Spleen (tissue), 7 donors: ENCODE measurements at regions not wholly inside any gene's neighbourhood (a gene's known extent, or its start where the extent isn't known, plus 50 kb on each side); places are given as distances from the start of the nearest gene placed in this dataset.

Experiments used
- POLR2A ChIP-seq, 3 donors: fragments of 450-650 bp; IDR thresholded peaks; one replicate each; pipeline ENCODE4 v1.5.1; 2017; ENCODE audit warnings: antibody characterized with exemption in 3 of 3, mild to moderate bottlenecking in 1 of 3
- POLR2AphosphoS5 ChIP-seq, 3 donors: sonication (generic); formaldehyde crosslinking; IDR thresholded peaks; one replicate each; pipeline ENCODE4 v1.5.1; 2017; ENCODE audit warnings: antibody characterized with exemption in 3 of 3
- TF ChIP-seq, protein P1 (sequence below), 11 experiments: fragments of 200-600 bp in 7 of 11; fragments of 450-650 bp in 4 of 11; sonication (generic) in 4 of 11; IDR thresholded peaks in 8 of 11; conservative IDR thresholded peaks in 3 of 11; 1 replicate in 7 of 11; 2 replicates in 4 of 11; pipeline versions ENCODE4 v1.4.0 to v1.8.0; 2016 to 2021; ENCODE audit warnings: antibody characterized with exemption in 11 of 11, inconsistent platforms in 4 of 11, mild to moderate bottlenecking in 1 of 11
- donor health status: DM: no; HTN: no; CAD: no; lungs with moderate emphysema.
- donor health status: DM: no; HTN: no; CAD: no.
- donor health status: DM: no; HTN: no; CAD: no.

DNA sequence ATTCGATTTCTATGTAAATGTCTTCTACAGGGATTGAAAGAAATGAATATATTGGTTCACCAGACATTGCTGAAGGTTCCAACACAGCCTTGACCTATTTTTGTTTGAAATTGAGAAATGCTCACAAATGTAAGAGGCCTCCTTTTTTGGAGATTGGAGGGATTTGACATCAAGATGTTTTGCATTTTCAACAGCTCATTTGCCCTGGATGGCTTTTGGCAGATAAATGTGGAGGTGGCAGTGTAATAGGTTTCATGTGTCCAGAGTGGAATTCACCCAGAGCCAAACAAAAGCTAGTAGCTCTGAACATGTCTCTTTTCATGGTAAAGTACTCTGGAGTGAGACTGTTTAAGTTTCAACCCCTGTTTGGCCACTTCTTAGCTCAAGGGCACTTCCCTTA, 77.3 kb downstream of the PALM2AKAP2 start:
- TF ChIP-seq, protein P1, sequence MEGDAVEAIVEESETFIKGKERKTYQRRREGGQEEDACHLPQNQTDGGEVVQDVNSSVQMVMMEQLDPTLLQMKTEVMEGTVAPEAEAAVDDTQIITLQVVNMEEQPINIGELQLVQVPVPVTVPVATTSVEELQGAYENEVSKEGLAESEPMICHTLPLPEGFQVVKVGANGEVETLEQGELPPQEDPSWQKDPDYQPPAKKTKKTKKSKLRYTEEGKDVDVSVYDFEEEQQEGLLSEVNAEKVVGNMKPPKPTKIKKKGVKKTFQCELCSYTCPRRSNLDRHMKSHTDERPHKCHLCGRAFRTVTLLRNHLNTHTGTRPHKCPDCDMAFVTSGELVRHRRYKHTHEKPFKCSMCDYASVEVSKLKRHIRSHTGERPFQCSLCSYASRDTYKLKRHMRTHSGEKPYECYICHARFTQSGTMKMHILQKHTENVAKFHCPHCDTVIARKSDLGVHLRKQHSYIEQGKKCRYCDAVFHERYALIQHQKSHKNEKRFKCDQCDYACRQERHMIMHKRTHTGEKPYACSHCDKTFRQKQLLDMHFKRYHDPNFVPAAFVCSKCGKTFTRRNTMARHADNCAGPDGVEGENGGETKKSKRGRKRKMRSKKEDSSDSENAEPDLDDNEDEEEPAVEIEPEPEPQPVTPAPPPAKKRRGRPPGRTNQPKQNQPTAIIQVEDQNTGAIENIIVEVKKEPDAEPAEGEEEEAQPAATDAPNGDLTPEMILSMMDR (IDR thresholded peaks at IDR 0.05 in 8 of 11, conservative IDR thresholded peaks at IDR 0.05 in 3 of 11), result no peak
- no peak for TF ChIP-seq POLR2A (IDR thresholded peaks at IDR 0.05)
- no peak for TF ChIP-seq POLR2AphosphoS5 (IDR thresholded peaks at IDR 0.05)
